Activated CD4-positive, alpha-beta T cell treated with anti-CD3 and anti-CD28 coated beads, Interleukin-10, Interleukin-2, amounts not matched to agents 100 ng/mL and 50 ng/mL, durations not matched to agents 16 hours and 8 hours (primary cell): ENCODE measurements at regions not wholly inside any gene's neighbourhood (a gene's known extent, or its start where the extent isn't known, plus 50 kb on each side); places are given as distances from the start of the nearest gene placed in this dataset.

Experiments used
- DNase-seq: peaks from one replicate; pipeline ENCODE4 v3.0.0-alpha.2; 2020

DNA sequence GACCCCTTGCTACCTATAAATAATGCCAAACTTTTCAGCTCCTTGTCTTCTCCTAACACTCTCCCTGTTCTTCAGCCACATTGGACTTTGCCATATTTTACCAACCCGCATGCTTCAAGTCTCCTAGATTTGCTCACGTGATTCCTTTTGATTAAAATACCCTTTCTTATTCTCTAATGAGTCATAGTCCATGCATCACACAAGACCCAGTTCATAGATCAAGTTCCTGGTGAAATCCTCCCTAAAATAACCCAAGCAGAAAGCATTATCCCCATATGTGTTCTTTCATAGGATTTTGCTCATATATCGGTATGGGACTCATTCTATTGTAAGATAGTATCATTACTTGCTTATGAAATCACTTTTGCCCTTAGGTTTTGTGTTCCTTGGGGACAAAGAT lies 108.9 kb upstream of the STXBP5 start:
- DNase-seq, result no peak

DNA sequence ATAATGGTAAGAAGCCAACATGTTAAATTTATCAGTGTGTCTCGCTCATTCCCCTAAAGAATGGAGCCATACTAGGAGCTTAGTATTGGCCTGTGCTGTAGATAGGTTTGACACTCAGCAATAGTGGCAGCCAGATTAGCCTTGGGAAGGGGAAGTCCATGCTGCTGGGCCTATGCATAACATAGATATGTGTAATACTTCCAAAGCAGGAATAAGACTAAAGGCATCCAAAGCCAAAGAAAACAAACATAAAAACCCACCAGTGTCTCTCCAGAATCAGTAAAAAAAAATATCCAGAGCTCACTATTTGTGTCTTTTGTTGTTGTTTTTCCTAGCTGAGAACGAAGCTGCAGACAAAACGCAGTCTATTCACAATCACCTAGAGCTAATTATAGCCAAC lies 104.2 kb upstream of the STXBP5 start:
- DNase-seq, result no peak

DNA sequence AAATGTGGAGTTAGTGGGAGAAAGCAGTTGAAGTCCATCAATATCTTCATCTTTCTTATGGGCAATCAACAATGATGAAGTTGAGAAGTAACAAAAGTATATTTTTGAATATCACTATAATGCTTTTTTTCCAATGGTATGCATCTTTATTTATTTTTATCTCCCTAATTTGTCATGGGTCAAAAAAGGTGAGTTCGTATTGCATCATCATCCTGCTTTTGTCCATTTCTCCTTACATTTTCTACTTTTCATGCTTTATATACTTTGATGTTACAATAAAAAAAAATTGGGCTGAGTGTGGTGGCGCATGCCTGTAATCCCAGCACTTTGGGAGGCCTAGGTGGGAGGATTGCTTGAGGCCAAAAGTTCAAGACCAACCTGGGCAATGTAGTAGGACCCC lies 101.2 kb upstream of the STXBP5 start:
- no peak for DNase-seq

DNA sequence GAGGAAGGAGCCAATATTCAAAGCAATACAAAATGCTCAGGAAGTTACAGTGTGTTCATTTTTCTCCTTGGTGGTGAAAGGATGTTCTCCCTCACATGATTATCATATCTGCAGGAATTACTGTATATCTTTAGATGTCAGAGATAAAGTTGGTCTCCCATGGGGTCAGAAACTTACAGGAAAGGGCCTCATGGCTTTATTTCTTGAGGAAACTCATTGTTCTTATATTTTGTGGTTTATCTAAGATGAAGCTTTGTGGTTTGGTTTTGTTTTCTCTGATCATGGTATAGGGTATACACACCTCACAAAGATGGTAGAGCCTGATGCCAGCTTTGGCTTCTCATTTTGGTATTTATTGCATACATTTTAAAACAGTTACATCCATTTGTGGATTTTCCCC lies 100.5 kb upstream of the STXBP5 start:
- no peak for DNase-seq

DNA sequence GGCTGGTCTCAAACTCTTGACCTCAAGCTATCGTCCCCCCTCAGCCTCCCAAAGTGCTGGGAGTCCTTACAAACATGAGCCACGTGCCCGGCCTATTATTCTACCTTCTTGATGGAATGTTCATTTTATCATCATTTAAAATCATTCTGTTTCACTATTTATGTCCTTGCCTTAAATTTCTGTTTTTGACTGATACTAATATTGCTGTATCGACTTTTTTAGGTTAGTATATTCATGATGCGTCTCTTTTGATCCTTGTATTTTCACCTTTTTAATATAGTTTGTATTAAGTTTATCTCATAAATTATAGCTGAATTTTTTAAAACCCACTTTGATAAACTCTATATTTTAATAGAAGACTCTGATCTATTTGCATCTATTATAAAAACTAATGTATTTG lies 98.4 kb upstream of the STXBP5 start:
- no peak for DNase-seq

DNA sequence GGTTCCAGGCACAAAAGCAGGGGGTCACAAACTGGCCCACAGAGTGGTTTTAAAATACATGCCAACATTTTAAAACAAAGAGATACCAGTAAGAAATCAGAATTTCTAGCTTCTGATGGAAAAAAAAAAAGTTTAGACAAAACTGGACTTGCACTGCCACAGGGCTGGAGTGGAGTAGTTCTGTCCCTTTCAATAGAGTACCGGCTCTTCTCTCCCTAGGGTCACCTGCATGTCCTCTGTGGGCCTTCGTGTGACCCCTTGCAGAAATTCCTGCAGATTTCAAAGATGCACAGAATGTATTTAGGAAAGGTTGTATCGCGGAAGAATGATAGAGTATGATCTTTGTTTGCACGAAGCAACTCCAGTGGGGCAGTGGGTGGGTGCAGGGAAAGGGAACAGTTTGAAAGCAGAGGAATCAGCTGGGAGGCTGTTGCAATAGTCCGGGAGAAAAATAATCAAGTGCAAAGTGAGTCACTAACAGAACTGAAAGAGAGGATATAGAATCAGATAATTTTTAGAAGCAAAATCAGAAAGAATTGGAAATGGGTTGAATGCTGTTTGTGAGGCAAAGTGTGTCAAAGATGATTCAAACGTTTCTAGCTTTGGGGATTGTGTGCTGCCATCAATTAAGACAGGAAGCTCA lies 97.3 kb upstream of the STXBP5 start:
- DNase-seq, result no peak

DNA sequence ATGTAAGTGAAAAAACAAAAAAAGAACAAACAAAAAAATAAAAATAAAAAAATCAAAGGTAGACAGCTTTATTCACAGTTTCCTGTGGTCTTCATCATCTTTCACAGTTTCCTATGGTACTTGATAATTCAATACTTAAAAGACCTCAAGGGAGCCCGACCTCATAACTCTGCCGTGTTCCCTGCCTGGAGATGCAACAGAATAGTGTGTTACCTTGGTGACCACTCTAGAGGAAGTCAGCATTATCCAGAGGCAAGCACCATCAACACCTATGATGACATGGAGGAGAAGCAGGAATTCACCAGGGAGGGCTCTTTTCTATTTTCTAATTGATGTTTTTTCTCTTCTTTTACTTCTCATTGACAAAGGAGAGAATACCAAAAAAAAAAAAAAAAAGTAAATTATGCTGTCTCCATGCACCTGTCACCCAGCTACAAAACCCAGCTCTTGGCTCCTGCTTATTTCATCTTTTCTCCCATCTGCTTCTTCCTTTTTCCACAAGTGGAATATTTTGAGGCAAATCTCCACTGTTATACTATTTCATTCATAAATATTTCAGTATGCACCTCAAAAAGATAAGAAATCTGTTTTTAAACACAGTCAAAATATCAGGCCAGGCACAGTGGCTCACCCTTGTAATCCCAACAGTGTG lies 95.8 kb upstream of the STXBP5 start:
- DNase-seq, result no peak

DNA sequence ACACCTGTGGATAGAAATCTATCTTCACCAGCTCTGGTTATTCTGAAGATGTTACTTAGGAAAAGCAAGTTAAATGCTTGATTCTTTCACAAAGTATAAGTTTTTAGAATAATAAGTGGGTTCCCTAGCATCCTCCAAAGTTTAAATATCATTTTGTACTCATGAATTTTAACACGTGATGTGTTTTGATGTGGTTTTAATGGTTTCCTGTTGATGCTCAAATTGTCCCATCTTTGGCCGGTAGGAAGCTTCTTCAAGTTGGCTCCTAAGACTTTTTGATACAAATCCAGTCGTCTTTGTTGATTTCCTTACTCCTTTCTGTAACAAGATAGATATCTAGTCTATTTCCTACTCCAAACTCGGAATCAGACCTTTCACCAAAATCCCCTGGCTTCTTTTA lies 94.5 kb upstream of the STXBP5 start:
- no peak for DNase-seq

DNA sequence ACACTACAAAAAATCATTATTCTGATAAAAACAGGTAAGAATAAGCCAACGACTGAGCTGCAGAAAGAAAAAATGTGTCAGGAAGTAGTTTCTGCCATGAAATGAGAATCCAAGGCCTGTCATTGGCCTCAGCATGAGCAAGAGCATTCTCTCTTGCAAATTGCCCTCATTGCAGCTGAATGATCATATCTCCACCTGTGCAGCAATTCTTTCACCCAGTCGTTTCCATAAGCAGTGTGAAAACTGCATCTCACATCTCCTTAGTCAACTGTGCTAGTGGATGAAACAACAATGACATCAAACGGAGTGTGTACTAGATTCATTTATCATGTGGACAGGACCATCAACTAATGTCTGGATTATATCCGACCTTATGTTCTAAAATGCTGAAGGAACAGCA lies 88.2 kb upstream of the STXBP5 start:
- no peak for DNase-seq

DNA sequence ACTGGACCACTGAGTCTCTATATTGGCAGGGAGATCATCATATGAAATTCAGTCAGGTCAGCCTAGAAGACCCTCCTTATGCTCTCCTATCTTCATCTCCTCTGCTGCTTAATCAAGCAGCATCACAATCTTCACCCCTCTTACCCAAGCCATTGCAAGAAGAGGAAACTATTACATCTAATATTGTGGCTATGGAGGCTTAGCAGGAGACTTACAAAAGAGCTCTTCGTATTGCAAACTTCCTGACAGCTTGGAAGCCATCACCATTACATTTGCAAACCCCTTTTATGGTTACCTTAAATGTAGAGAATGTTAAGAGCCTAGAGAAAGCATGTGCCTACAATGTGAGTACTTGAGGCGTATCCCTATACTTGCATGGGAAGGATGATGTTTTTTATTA lies 87.2 kb upstream of the STXBP5 start:
- no peak for DNase-seq

DNA sequence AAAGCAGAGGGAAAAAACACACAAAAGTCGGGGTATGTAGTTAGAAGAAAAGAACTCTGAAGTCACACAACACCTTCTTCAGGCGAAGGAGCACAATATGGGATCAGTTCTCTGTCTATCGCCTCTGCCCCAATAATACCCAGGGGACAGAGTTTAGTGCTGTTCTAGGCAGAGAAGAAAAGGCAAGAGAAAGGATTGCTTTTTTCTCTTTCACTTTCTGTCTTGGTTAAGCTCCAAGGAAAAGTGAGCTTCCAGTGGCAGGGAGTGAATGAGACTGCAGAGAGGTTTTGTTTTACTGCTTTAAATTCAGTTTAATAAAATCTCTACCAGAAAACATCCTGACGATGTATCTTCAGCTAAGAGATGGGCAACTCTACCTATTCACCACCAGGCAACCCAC lies 86.6 kb upstream of the STXBP5 start:
- no peak for DNase-seq

DNA sequence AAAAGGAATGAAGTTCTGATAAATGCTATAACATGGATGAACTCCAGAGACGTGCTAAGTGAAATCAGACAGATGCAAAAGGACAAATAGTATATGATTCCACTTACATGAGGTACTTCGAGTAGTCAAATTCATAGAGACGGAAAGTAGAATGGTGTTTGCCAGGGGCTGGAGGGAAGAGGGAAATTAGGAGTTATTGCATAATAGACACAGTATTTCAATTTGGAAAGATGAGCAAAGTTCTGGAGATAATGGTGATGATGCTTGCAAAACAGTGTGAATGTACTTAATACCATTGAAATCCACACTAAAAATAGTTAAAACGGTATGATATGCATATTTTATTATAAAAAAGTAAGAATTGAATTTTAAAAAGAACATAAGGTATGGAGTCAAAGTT lies 84.9 kb upstream of the STXBP5 start:
- DNase-seq, result no peak

DNA sequence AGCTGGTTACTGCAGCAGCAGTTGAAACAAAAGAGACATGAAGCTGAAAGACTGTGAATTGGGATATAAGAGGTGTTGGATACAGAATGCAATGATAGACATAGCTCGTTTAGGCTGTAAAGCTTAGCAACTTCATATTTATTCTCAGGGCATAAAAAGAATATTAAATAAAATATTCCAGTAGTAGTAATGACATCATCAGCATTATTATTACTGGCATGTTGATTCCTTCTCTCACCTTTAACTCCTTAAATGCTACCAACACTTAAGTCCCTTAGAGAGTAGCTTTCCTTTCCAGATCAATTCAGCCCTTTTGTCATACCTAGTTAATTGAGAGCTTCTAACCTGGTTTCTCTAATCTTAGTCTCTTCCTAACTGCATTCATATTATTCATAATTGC lies 81.4 kb upstream of the STXBP5 start:
- DNase-seq, result no peak

DNA sequence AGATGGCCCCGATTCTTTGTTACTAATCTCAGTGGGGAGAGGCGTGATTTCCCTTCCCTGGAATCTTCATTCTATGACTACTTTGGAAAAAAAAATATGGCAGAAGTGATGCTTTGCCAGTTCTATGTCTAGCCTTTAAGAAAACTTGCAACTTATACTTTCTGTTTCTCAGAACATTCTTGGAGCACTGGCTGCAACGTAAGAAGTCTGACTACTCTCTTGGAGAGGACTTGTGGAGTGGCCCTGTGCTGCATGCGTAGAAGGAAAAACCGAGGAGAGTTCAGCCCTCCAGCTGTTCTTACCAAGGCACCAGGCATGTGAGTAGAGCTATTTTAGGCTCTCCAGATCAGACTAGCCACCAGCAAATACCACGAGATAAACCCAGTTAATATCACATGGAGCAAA lies 77.6 kb upstream of the STXBP5 start:
- no peak for DNase-seq

DNA sequence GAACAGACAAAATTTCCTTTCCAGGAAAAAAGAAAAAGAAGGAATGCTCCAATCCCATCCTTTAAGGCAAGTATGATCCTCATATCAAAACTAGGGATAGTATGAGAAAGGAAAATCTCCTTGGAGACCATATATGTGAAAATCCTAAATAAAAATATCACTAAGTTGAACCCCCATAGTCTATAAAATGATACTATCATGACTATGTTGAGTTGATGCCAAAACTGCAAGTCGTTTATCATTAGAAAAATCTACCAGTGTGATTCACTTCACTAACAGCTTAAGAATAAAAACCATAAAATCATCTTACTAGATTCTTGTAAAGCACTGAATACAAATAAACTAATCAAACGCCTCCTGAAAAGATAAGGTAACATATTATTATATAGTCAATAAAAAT lies 76.6 kb upstream of the STXBP5 start:
- DNase-seq, result no peak

DNA sequence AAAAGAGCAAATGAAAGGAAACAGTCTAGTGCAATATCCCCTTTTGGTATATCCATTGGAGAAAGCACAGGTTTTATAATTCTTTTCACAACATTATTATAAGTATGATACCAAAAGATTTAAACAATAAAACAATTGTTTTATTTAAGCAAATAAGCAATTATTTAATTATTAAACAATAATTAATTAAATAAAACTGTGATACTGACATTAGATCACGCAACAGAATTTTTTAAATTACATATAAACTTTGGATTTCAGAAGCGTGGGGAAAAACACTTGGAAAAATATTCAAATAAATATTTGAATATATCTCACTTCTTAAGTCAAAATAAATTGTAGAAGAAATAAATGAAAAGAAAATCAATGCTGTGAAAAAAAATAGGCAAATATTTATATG lies 76.2 kb upstream of the STXBP5 start:
- no peak for DNase-seq

DNA sequence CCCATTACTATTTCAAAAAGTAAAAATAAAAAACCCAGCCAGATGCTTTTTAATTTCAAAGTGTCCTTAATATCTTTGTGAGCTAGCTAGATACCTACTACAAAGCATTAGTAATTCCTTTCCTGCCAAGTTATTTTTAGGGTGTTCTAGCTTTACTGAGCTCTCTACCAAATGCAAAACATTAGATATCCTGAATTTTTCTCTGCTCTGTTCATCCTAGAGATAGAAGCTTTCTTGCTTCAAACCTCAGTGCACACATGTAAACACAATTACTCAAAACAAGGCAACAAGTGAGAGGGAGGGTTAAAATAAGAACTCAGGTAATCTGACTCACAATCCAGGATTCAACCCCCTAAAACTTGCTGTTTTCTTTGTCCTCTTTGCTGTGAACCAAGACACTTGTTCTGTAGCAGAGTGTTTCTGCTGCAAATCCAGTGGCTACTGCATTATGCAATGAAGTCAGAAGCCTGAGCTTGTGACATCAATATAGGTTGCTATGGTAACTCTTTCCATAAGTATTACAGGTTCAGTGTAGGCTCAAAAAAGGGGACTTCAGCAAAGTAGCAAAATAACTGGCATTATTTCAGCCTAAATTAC lies 72.6 kb upstream of the STXBP5 start:
- no peak for DNase-seq

DNA sequence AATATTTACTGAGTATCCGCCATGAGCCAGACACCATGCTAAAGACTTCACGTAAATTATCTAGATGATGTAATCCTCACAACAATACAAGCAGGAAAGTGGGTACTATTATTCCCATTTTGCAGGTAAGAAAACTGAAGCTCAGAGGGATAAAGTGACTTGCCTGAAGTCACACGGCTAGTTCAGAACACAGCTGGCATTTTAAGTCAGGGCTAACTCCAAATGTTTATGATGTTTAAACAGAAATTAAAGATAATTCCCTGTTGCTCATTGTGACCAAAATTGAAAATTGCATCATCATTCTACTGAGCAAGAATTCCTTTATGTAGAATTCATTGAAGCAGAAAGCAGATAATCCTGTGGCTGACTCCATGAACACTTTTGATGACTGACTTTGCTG lies 71.3 kb upstream of the STXBP5 start:
- no peak for DNase-seq

DNA sequence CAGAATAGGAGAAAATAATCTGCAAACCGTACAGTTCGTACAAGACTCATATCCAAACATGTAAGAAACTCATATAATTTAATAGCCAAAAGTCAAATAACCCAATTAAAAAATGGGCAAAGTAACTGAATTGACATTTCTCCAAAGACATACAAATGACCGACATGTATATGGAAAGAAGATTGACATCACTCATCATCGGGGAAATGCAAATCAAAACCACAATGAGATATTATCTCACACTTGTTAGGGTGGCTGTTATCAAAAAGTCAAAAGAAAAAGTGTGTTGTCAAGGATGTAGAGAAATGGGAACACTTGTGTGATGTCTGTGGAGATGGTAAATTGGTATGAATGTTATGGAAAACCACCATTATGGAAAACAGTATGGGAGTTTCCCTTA lies 70.5 kb upstream of the STXBP5 start:
- no peak for DNase-seq

DNA sequence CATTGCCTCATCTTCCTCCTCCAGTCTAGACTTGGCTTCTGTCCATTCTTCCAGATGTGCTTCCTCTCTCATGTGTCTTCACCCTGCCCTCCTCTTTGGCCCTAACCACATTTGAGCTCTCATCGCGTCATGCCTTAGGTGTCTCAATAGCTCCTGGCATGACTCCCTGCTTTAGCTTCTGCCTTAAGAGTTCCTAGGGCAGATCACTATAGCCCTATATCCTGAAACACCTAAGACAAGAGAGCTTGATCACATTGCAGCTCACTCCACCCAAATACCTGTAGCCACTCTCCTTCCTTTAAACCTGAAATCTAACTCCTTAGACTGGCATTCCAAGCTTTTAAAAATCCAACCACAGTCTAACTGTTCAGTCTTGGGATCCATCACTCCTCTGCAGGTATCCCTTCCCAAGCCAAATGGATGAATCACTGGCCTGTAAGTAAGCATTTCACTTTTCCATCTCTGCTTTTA lies 69.0 kb upstream of the STXBP5 start:
- DNase-seq, result no peak

DNA sequence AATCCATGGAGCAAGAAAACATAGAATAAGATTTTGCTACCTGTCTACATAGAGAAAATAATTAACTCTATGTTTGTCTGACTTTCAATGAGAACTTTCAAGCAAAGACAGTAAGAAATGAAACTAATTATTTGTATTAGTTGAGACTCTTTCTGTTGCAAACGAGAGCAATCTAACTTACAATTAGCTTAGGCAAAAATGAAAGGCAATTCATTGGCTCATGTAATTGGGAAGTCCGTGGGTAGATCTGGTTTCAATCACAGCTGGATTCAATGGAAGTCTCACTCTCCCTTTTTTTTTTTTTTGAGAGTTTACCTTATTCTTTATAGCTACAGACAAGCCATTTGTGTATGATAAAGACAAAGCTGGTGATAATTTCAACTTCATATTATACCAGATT lies 68.2 kb upstream of the STXBP5 start:
- DNase-seq, result no peak

DNA sequence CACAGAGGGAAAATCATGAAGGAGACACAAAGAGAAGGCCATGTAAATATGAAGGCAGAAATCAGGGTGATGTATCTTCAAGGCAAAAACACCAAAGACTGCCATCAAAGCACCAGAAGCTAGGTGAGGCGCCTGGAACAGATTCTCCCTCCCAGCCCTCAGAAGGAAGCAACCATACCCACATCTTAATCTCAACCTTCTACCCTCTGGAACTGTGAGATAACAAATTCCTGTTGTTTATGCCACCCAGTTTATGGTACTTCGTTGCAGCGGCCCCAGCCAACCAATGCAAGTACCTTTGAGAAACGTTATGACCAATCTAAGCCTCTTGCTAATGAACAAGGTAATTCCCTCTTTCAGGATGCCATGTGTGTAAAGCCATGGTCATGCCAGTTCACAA lies 66.2 kb upstream of the STXBP5 start:
- DNase-seq, result no peak

DNA sequence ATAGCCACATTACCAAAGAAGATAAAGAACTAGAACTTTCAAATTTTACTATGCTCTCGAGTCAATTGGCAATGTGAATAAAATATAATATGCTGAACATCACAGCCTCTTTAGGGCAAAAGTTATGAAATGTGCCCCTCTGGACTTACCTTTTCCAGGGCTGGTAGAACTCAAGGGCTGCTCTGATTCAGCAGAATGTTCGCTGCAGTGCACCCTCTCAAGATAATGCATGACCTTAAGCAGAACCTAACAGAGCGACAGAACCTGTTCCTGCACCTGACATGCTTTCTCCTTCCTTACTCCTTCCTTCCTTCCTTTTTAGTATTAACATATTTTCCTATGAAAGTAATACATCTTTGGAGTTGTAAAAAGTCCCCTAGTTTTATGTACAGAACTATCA lies 65.4 kb upstream of the STXBP5 start:
- DNase-seq, result no peak

DNA sequence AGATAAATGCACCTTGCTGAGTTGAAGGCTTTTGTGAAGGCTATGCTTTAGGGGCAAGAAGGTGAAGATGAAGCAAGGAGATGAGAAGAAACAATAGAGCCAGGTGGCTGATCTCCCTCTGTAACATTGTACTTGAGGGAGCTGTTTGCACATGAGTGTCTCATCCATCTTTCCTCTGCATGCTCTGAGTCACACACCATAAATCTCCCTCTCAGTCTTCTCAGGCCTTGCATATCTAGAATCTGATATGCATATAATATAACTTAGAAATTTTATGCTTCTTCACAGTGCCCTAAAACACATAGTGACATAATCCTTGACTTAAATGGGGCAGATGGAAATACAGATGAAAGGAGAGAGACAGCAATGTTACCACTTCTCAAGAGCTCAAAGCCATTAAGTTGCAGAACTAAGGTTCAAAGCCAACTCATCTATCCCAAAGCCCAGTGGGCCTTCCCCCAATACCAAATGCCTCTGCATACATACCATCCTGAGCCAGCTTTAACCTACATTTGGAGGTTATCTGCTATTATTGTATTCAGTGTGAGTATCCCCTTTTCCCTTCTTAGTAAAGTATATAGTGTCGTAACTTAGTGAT lies 62.4 kb upstream of the STXBP5 start:
- no peak for DNase-seq
